ENCODE measurements at regions not wholly inside any gene's neighbourhood (a gene's known extent, or its start where the extent isn't known, plus 50 kb on each side); places are given as distances from the start of the nearest gene placed in this dataset.

- DNase-seq: no peak
- no peaks in the 10 kb centered on the region for H3K4me1 Mint-ChIP-seq (ENCODE audit: low read depth)
- H3K4me3 Mint-ChIP-seq: no peak overlapping the region
- no peaks in the 10 kb centered on the region for H3K27me3 Mint-ChIP-seq (ENCODE audit: low read depth)
- H3K36me3 Mint-ChIP-seq (ENCODE audit: insufficient read depth in 2 of 2): peaks cover 0 to 1% of the 10 kb centered on the region in 2 donors
- no peak overlapping the region for H3K27ac Mint-ChIP-seq
- no peaks in the 10 kb centered on the region for H3K9me3 Mint-ChIP-seq
- ATAC-seq (replicated peaks in 1 of 2): no peak
These were observed 67.1 kb upstream of the SPIN2A start for GRCh38 chrX:57204306-57204705.

DNA sequence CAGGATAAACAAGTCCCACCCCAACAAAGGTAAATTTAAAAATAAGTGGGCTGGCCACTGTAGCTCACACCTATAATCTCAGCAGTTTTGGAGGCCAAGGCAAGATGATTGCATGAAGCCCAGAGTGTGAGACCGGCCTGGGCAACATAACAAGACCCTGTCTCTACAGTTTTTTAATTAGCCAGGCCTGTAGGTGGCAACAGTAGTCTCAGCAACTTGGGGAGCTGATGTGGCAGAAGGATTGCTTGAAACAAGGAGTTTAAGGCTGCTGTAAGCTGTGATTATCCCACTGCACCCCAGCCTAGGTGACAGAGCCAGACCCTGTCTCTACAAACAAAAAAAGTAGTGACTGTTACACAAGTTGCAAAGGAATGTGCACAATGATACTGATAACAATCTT, 74.6 kb upstream of the FAAH2 start:
- Mint-ChIP-seq H3K4me1 (ENCODE audit: low read depth) (no peaks in the 10 kb centered on the region), H3K4me3 (no peak overlapping the region), H3K27ac (no peak overlapping the region), H3K27me3 (ENCODE audit: low read depth) (no peaks in the 10 kb centered on the region), H3K9me3 (peaks cover 0 to 4% of the 10 kb centered on the region in 2 donors), H3K36me3 (ENCODE audit: insufficient read depth in 2 of 2) (peaks cover 3% of the 10 kb centered on the region in 2 donors)
- ATAC-seq (replicated peaks in 1 of 2) (no peak), DNase-seq (no peak)

DNA sequence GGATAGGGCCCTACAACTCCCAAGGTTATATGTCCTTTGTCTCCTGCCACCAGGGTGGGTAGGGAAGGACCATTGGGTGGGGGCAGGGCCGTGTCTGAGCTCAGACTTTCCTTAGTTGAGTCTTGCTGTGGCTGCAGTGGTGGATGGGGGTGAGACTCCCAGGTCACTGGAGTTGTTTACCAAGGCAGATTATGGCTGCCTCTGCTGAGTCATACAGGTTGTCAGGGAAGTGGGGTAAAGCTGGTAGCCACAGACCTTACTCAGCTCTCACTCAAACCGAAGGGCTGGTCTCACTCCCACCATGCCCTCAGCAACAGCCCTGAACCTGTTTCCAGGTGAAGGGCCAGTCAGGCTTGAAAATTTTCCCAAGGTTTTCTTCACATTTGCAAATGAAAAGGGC, 58.8 kb upstream of the FAAH2 start:
- Mint-ChIP-seq H3K9me3 (peaks cover 3 to 5% of the 10 kb centered on the region in 2 donors), H3K4me1 (ENCODE audit: low read depth) (peaks cover 12% of the 10 kb centered on the region), H3K27ac (no peak overlapping the region), H3K4me3 (no peak overlapping the region), H3K36me3 (ENCODE audit: insufficient read depth in 2 of 2) (peaks cover 8 to 15% of the 10 kb centered on the region in 2 donors), H3K27me3 (ENCODE audit: low read depth) (peaks cover 7% of the 10 kb centered on the region)
- ATAC-seq (replicated peaks in 1 of 2): peak; percentile 95 to 96
- DNase-seq: peak; percentile 59 to 65

DNA sequence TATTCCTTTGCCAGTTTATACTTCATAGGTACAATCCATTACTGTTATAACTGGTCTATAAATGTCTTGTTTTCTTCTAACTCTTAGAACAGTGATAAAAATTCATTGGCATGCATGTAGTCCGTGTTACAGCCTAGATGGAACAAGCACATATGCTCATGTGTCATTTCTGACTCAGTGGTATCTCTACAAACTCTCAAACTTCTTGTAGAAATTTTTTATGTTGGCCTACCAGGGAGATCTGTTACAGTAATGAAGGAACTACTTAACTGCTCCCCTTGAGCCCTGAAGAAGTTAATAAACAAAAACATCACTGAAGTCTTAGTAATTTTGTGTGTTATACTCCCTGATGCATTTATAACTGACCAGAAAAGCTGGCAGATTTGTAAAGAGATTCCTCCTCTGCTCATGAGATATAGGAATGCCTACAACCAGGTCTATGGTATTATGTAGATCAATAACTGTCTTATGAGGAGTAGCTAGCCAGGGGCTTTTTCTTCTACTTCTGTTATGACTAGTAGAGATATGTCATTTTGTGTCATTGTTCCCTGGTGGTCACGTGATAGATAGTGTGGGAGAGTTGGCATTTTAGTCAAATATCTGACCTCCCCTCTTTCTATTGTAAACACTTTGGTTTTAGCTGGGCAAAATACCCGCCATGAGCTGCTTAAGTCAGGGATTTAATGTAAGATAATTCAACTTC, 53.7 kb upstream of the FAAH2 start:
- Mint-ChIP-seq H3K4me1 (ENCODE audit: low read depth) (peaks cover 18% of the 10 kb centered on the region), H3K36me3 (ENCODE audit: insufficient read depth in 2 of 2) (peaks cover 0 to 1% of the 10 kb centered on the region in 2 donors), H3K27ac (peak overlapping the region; percentile 73), H3K9me3 (no peaks in the 10 kb centered on the region), H3K4me3 (peak overlapping the region in 1 of 2 donors; percentile 27), H3K27me3 (ENCODE audit: low read depth) (peaks cover 10% of the 10 kb centered on the region)
- peak; percentile 92 to 93 for ATAC-seq (replicated peaks in 1 of 2)
- DNase-seq: peak; percentile 8 to 15

Measured in activated T-cell treated with anti-CD3 and anti-CD28 coated beads, Interleukin-2, amount 50 U/mL, for 72 hours (primary cell).